Esophagus muscularis mucosa (tissue), 4 donors: ENCODE measurements at regions not wholly inside any gene's neighbourhood (a gene's known extent, or its start where the extent isn't known, plus 50 kb on each side); places are given as distances from the start of the nearest gene placed in this dataset.
"Not testable (repeated sequence)": the region's sequence is repeated elsewhere in the genome, so short reads cannot be mapped to it uniquely, and the experiment has no call there.

Experiments
- DNase-seq: peaks from one replicate; pipeline ENCODE4 v3.0.0-alpha.2; 2017; ENCODE audit errors: extremely low spot score
- H3K27ac ChIP-seq, 4 donors: fragments of 200-600 bp; sonication (generic); replicated peaks in 1 of 4; 1 replicate in 3 of 4; 2 replicates in 1 of 4; pipeline ENCODE4 v1.5.1; 2016 to 2019; ENCODE audit warnings: mild to moderate bottlenecking in 1 of 4
- H3K27me3 ChIP-seq, 4 donors: fragments of 200-600 bp; sonication (generic); one replicate each; pipeline versions ENCODE4 v1.5.1 to v1.6.0; 2016 to 2019
- H3K36me3 ChIP-seq, 4 donors: fragments of 200-600 bp; sonication (generic); one replicate each; pipeline ENCODE4 v1.5.1; 2016 to 2019
- H3K4me1 ChIP-seq, 4 donors: fragments of 200-600 bp; sonication (generic); one replicate each; pipeline ENCODE4 v1.5.1; 2016 to 2019
- H3K4me3 ChIP-seq, 4 donors: fragments of 200-600 bp; sonication (generic); 1 replicate in 2 of 4; 2 replicates in 2 of 4; pipeline ENCODE4 v1.5.1; 2016 to 2019; ENCODE audit warnings: mild to moderate bottlenecking in 4 of 4, moderate library complexity in 1 of 4
- H3K9me3 ChIP-seq, 4 donors: fragments of 200-600 bp; sonication (generic); 1 replicate in 3 of 4; 2 replicates in 1 of 4; pipeline ENCODE4 v1.5.1; 2016 to 2019
- CTCF ChIP-seq, 3 experiments: fragments of 200-600 bp in 2 of 3; fragments of 450-650 bp in 1 of 3; sonication (generic) in 2 of 3; IDR thresholded peaks; one replicate each; pipeline ENCODE4 v1.5.1; 2017 to 2019; ENCODE audit warnings: antibody characterized with exemption in 3 of 3, mild to moderate bottlenecking in 2 of 3, moderate library complexity in 1 of 3
- EP300 ChIP-seq: sonication (generic); formaldehyde crosslinking; IDR thresholded peaks from one replicate; pipeline ENCODE4 v1.6.1; 2017; ENCODE audit warnings: antibody characterized with exemption
- POLR2A ChIP-seq: fragments of 450-650 bp; IDR thresholded peaks from one replicate; pipeline ENCODE4 v1.6.1; 2017; ENCODE audit warnings: antibody characterized with exemption, moderate library complexity, mild to moderate bottlenecking, low read depth
- POLR2AphosphoS5 ChIP-seq, 2 donors: sonication (generic); formaldehyde crosslinking; IDR thresholded peaks; one replicate each; pipeline ENCODE4 v1.6.1; 2017; ENCODE audit warnings: antibody characterized with exemption in 2 of 2
- WGBS: methylation state at CpG from one replicate; pipeline ENCODE4 v1.1.5; 2018; 5-methylcytosine and 5-hydroxymethylcytosine counted together
- intact Hi-C: fragments of 100-400 bp; cut with DNase I; formaldehyde crosslinking; loops from one replicate; pipeline ENCODE4 v1.15.1; 2023

- no peak for TF ChIP-seq CTCF (IDR thresholded peaks at IDR 0.05)
- no peak for TF ChIP-seq EP300
- TF ChIP-seq POLR2A, result no peak
- TF ChIP-seq POLR2AphosphoS5 (IDR thresholded peaks at IDR 0.05), result no peak
- H3K27ac ChIP-seq, result no peak overlapping the region
- no peaks in the 10 kb centered on the region for H3K4me1 ChIP-seq
- H3K9me3 ChIP-seq, result no peaks in the 10 kb centered on the region
- intact Hi-C loops, result no loop called here
- H3K4me3 ChIP-seq, result no peak overlapping the region
- peak; percentile 81 for DNase-seq
- peaks cover 0 to 25% (median 3%) of the 10 kb centered on the region in 4 donors for H3K27me3 ChIP-seq
- WGBS, result 100% methylated on average over 2 of the region's 2 CpGs
- no peaks in the 10 kb centered on the region for H3K36me3 ChIP-seq
These were observed 50.7 kb upstream of the VPREB1 start for GRCh38 chr22:22193923-22194322.

- H3K4me3 ChIP-seq, DNase-seq, H3K36me3 ChIP-seq, H3K9me3 ChIP-seq, H3K27ac ChIP-seq, H3K4me1 ChIP-seq, intact Hi-C loops: not testable (repeated sequence)
- peaks cover 0 to 21% (median 3%) of the 10 kb centered on the region in 4 donors for H3K27me3 ChIP-seq
- no CpG with 5 or more reads among the region's 4 CpGs for WGBS
These were observed 51.1 kb upstream of the VPREB1 start for GRCh38 chr22:22193462-22193861.

GRCh38 chr22:22193006-22193405 is 51.6 kb upstream of the VPREB1 start:
- H3K36me3 ChIP-seq, DNase-seq, H3K4me3 ChIP-seq, intact Hi-C loops, H3K27ac ChIP-seq, H3K9me3 ChIP-seq, H3K4me1 ChIP-seq: not testable (repeated sequence)
- H3K27me3 ChIP-seq, result peaks cover 0 to 21% (median 3%) of the 10 kb centered on the region in 4 donors
- WGBS, result 44% methylated on average over 4 of the region's 4 CpGs

GRCh38 chr22:22189796-22190195 is 54.8 kb upstream of the VPREB1 start:
- H3K4me1 ChIP-seq, H3K4me3 ChIP-seq, DNase-seq, H3K9me3 ChIP-seq, H3K27ac ChIP-seq, H3K36me3 ChIP-seq, intact Hi-C loops: not testable (repeated sequence)
- H3K27me3 ChIP-seq, result peaks cover 0 to 26% (median 2%) of the 10 kb centered on the region in 4 donors
- 63% methylated on average over 4 of the region's 4 CpGs for WGBS

GRCh38 chr22:22187863-22188262 is 56.7 kb upstream of the VPREB1 start:
- intact Hi-C loops, DNase-seq, H3K27ac ChIP-seq, H3K9me3 ChIP-seq, H3K36me3 ChIP-seq, H3K4me1 ChIP-seq, H3K4me3 ChIP-seq: not testable (repeated sequence)
- WGBS, result 81% methylated on average over 10 of the region's 11 CpGs
- H3K27me3 ChIP-seq, result peaks cover 0 to 27% (median 2%) of the 10 kb centered on the region in 4 donors

GRCh38 chr22:22187299-22187698 is 57.3 kb upstream of the VPREB1 start:
- TF ChIP-seq CTCF (IDR thresholded peaks at IDR 0.05), result no peak
- no peak for TF ChIP-seq POLR2AphosphoS5 (IDR thresholded peaks at IDR 0.05)
- no peak for TF ChIP-seq POLR2A
- no peak for TF ChIP-seq EP300
- 59% methylated on average over 3 of the region's 3 CpGs for WGBS
- Histone ChIP-seq H3K4me1 (no peaks in the 10 kb centered on the region), H3K4me3 (no peak overlapping the region), H3K36me3 (no peaks in the 10 kb centered on the region), H3K27me3 (peaks cover 0 to 33% (median 2%) of the 10 kb centered on the region in 4 donors), H3K9me3 (no peaks in the 10 kb centered on the region), H3K27ac (no peak overlapping the region)
- intact Hi-C loops, result no loop called here
- DNase-seq, result no peak

- Histone ChIP-seq H3K36me3 (no peaks in the 10 kb centered on the region), H3K27me3 (peaks cover 0 to 46% (median 2%) of the 10 kb centered on the region in 4 donors), H3K4me3 (no peak overlapping the region), H3K9me3 (no peaks in the 10 kb centered on the region), H3K27ac (no peak overlapping the region), H3K4me1 (no peaks in the 10 kb centered on the region)
- intact Hi-C loops, result no loop called here
- 80% methylated on average over 3 of the region's 5 CpGs for WGBS
- no peak for TF ChIP-seq POLR2A
- TF ChIP-seq CTCF (IDR thresholded peaks at IDR 0.05), result no peak
- DNase-seq, result no peak
These were observed 58.6 kb upstream of the VPREB1 start for GRCh38 chr22:22185844-22186499.
